ENCODE measurements at regions not wholly inside any gene's neighbourhood (a gene's known extent, or its start where the extent isn't known, plus 50 kb on each side); places are given as distances from the start of the nearest gene placed in this dataset.
A peak's percentile ranks its signal among the peaks of the same experiment; 100 is the strongest.

- no peak for TF ChIP-seq REST (IDR thresholded peaks at IDR 0.05; ENCODE audit: low read depth, low read length)
- no peak for TF ChIP-seq POLR2AphosphoS5 (IDR thresholded peaks at IDR 0.05; ENCODE audit: low read depth, low read length)
- no peak for TF ChIP-seq SMC3 (IDR thresholded peaks at IDR 0.05; ENCODE audit: low read depth, low read length)
- no peak for TF ChIP-seq FOXM1 (IDR thresholded peaks at IDR 0.05; ENCODE audit: low read depth)
- TF ChIP-seq MAX (IDR thresholded peaks at IDR 0.05; ENCODE audit: low read depth), result no peak
- TF ChIP-seq GATA2 (CRISPR knock-in tag; IDR thresholded peaks at IDR 0.05), result no peak
- no peak for TF ChIP-seq FOXJ3 (CRISPR knock-in tag; IDR thresholded peaks at IDR 0.05)
- no peak for TF ChIP-seq USF2 (IDR thresholded peaks at IDR 0.05; ENCODE audit: borderline replicate concordance, low read depth, low read length)
- TF ChIP-seq TCF12 (IDR thresholded peaks at IDR 0.05), result no peak
- no peak for TF ChIP-seq MEF2A (IDR thresholded peaks at IDR 0.05; ENCODE audit: borderline replicate concordance, low read depth)
- no peak for TF ChIP-seq ELF1 (IDR thresholded peaks at IDR 0.05)
- no peak for TF ChIP-seq MXI1 (IDR thresholded peaks at IDR 0.05; ENCODE audit: low read depth, low read length)
- no peak for TF ChIP-seq PBX3 (IDR thresholded peaks at IDR 0.05)
Observed at GRCh38 chr11:92879086-92879485, 90.4 kb upstream of the MTNR1B start (continued).

GRCh38 chr11:92880381-92880780 lies 89.1 kb upstream of the MTNR1B start:
- Histone ChIP-seq H3K27me3 (ENCODE audit: insufficient read depth) (no peaks in the 10 kb centered on the region), H4K20me1 (ENCODE audit: insufficient read depth) (no peaks in the 10 kb centered on the region), H3K36me3 (replicated peaks in 1 of 2; ENCODE audit: control insufficient read depth in 1 of 2, insufficient read depth in 2 of 2, low read length in 1 of 2) (no peaks in the 10 kb centered on the region), H3K9ac (no peak overlapping the region), H3K27ac (ENCODE audit: low read depth in 2 of 2, low read length in 1 of 2) (no peak overlapping the region), H2AFZ (ENCODE audit: low read depth) (no peak overlapping the region), H3K9me3 (no peaks in the 10 kb centered on the region), H3K4me1 (ENCODE audit: control insufficient read depth in 1 of 2, insufficient read depth in 2 of 2, low read depth in 1 of 2, low read length in 1 of 2) (peaks cover 0 to 11% of the 10 kb centered on the region in 2 experiments; a peak in 2 of 4 replicates), H3K79me2 (ENCODE audit: insufficient read depth) (no peaks in the 10 kb centered on the region), H3K9me2 (no peaks in the 10 kb centered on the region), H3F3A (replicated peaks; ENCODE audit: insufficient read depth) (peaks cover 6% of the 10 kb centered on the region), H3K4me3 (ENCODE audit: low read depth in 2 of 2, low read length in 1 of 2) (no peak overlapping the region), H3K4me2 (no peak overlapping the region)
- CTCF ChIA-PET, result no interaction called here
- POLR2A ChIA-PET, result no interaction called here
- TF ChIP-seq USF1 (IDR thresholded peaks at IDR 0.05; ENCODE audit: borderline replicate concordance, low read depth) (no peak), TCF12 (IDR thresholded peaks at IDR 0.05) (0 out of 2 replicates have a peak, but pooled peaks have one; percentile 18)
- 69% methylated on average over 3 of the region's 3 CpGs for WGBS (ENCODE audit: low lambda C conversion rate)
- no peak for DNase-seq

Data from SK-N-SH (cell line).